ENCODE measurements at regions not wholly inside any gene's neighbourhood (a gene's known extent, or its start where the extent isn't known, plus 50 kb on each side); places are given as distances from the start of the nearest gene placed in this dataset.
A peak's percentile ranks its signal among the peaks of the same experiment; 100 is the strongest.
"Not testable (repeated sequence)": the region's sequence is repeated elsewhere in the genome, so short reads cannot be mapped to it uniquely, and the experiment has no call there.

- DNase-seq (ENCODE audit: low read depth): no peak
Measured at GRCh38 chr21:33972539-33972938, 56.9 kb upstream of the ATP5PO start.

GRCh38 chr21:33971492-33972013 lies 55.9 kb upstream of the ATP5PO start:
- peak; percentile 80 for DNase-seq (ENCODE audit: low read depth)

- DNase-seq (ENCODE audit: low read depth): no peak
Measured at GRCh38 chr21:33969581-33969980, 54.0 kb upstream of the ATP5PO start.

- DNase-seq (ENCODE audit: low read depth): no peak
Measured at GRCh38 chr21:33968995-33969348, 53.4 kb upstream of the ATP5PO start.

GRCh38 chr21:33968080-33968994 lies 52.7 kb upstream of the ATP5PO start:
- DNase-seq (ENCODE audit: low read depth): peak; percentile 83

GRCh38 chr21:33967086-33967571 lies 51.5 kb upstream of the ATP5PO start:
- DNase-seq (ENCODE audit: low read depth): no peak

GRCh38 chr21:33966324-33966949 lies 50.8 kb upstream of the ATP5PO start:
- DNase-seq (ENCODE audit: low read depth): no peak

- not testable (repeated sequence) for DNase-seq (ENCODE audit: low read depth)
Measured at GRCh38 chr21:33965662-33966061, 50.1 kb upstream of the ATP5PO start.

Measured in ELR (cell line).